ENCODE measurements at regions not wholly inside any gene's neighbourhood (a gene's known extent, or its start where the extent isn't known, plus 50 kb on each side); places are given as distances from the start of the nearest gene placed in this dataset.

DNA sequence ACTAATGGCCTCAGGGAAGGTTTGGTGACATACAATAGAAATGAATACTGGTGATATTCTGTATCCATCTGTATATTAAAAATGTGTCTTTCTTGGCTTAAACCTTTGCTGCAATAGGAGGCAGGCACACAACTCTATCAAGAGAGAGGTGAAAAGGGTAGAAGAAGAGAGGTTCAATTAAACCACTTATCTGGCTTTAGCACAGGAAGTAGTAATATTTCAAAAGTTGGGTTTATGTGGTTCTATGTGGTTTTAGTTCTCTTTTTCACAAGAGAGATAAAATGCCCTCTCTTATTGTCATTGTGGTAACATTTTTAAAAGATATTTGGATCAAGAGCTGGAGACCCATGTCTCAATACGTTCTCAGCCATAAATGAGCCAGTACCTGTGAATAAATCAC lies 146.2 kb upstream of the FNDC3A start:
- 0% methylated on average over 1 of the region's 1 CpG for WGBS (ENCODE audit: insufficient coverage, low coverage, missing lambda C conversion rate)
- in situ Hi-C loops (cut with MboI): no loop called here

More for the DNA sequence above, 146.2 kb upstream of the FNDC3A start:
- Histone ChIP-seq H3K36me3 (ENCODE audit: control insufficient read depth, insufficient read depth, low read length) (no peaks in the 10 kb centered on the region), H3K79me2 (ENCODE audit: control insufficient read depth, insufficient read depth, low read length) (no peaks in the 10 kb centered on the region), H3K4me1 (replicated peaks in 1 of 2; ENCODE audit: control insufficient read depth in 2 of 2, insufficient read depth in 2 of 2, low read length in 2 of 2) (no peaks in the 10 kb centered on the region), H3K27ac (ENCODE audit: extremely low read depth, low read depth, low read length) (no peak overlapping the region), H3K4me2 (ENCODE audit: insufficient read depth, low read length) (no peak overlapping the region), H3K27me3 (ENCODE audit: control insufficient read depth in 2 of 2, insufficient read depth in 2 of 2, low read length in 2 of 2) (no peaks in the 10 kb centered on the region), H4K20me1 (replicated peaks; ENCODE audit: control insufficient read depth, insufficient read depth, low read length) (no peaks in the 10 kb centered on the region), H3K9ac (ENCODE audit: insufficient read depth in 1 of 2, low read depth in 2 of 2, low read length in 2 of 2) (no peak overlapping the region), H3K9me1 (ENCODE audit: control insufficient read depth, insufficient read depth, low read length) (no peaks in the 10 kb centered on the region), H2AFZ (ENCODE audit: low read depth, low read length) (no peak overlapping the region), H3K9me3 (replicated peaks; ENCODE audit: control insufficient read depth, insufficient read depth, low read depth, low read length) (no peaks in the 10 kb centered on the region), H3K4me3 (no peak overlapping the region)
- CTCF ChIA-PET (ENCODE audit: low intra/inter-chr PET ratio): no interaction called here
- FAIRE-seq (no peak), DNase-seq (ENCODE audit: extremely low read depth in 1 of 4, low spot score in 3 of 4) (no peak), ATAC-seq (no peak)
- BruUV-seq (replicated peaks): no TSS peak
- POLR2A ChIA-PET: no interaction called here
- intact Hi-C loops (cut with micrococcal nuclease): no loop called here
- TF ChIP-seq NCOA1 (IDR thresholded peaks at IDR 0.05; ENCODE audit: low read depth) (no peak), EP300 (IDR thresholded peaks at IDR 0.05; ENCODE audit: low read length) (no peak), SRSF9 (IDR thresholded peaks at IDR 0.05; ENCODE audit: borderline replicate concordance, low read depth, low read length) (no peak), PML (IDR thresholded peaks at IDR 0.05; ENCODE audit: low read length) (no peak), SLC30A9 (CRISPR knock-in tag; IDR thresholded peaks at IDR 0.05) (no peak), NEUROD1 (IDR thresholded peaks at IDR 0.05; ENCODE audit: borderline replicate concordance, low read depth, low read length, partially characterized antibody) (no peak), BRD4 (IDR thresholded peaks at IDR 0.05) (no peak), DMBX1 (CRISPR knock-in tag; IDR thresholded peaks at IDR 0.05; ENCODE audit: borderline replicate concordance) (no peak)
- TF ChIP-seq, protein P1, sequence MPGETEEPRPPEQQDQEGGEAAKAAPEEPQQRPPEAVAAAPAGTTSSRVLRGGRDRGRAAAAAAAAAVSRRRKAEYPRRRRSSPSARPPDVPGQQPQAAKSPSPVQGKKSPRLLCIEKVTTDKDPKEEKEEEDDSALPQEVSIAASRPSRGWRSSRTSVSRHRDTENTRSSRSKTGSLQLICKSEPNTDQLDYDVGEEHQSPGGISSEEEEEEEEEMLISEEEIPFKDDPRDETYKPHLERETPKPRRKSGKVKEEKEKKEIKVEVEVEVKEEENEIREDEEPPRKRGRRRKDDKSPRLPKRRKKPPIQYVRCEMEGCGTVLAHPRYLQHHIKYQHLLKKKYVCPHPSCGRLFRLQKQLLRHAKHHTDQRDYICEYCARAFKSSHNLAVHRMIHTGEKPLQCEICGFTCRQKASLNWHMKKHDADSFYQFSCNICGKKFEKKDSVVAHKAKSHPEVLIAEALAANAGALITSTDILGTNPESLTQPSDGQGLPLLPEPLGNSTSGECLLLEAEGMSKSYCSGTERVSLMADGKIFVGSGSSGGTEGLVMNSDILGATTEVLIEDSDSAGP (CRISPR knock-in tag; IDR thresholded peaks at IDR 0.05): no peak
- TF ChIP-seq, protein P2, sequence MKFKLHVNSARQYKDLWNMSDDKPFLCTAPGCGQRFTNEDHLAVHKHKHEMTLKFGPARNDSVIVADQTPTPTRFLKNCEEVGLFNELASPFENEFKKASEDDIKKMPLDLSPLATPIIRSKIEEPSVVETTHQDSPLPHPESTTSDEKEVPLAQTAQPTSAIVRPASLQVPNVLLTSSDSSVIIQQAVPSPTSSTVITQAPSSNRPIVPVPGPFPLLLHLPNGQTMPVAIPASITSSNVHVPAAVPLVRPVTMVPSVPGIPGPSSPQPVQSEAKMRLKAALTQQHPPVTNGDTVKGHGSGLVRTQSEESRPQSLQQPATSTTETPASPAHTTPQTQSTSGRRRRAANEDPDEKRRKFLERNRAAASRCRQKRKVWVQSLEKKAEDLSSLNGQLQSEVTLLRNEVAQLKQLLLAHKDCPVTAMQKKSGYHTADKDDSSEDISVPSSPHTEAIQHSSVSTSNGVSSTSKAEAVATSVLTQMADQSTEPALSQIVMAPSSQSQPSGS (CRISPR knock-in tag; IDR thresholded peaks at IDR 0.05): no peak
- TF ChIP-seq, protein P3, sequence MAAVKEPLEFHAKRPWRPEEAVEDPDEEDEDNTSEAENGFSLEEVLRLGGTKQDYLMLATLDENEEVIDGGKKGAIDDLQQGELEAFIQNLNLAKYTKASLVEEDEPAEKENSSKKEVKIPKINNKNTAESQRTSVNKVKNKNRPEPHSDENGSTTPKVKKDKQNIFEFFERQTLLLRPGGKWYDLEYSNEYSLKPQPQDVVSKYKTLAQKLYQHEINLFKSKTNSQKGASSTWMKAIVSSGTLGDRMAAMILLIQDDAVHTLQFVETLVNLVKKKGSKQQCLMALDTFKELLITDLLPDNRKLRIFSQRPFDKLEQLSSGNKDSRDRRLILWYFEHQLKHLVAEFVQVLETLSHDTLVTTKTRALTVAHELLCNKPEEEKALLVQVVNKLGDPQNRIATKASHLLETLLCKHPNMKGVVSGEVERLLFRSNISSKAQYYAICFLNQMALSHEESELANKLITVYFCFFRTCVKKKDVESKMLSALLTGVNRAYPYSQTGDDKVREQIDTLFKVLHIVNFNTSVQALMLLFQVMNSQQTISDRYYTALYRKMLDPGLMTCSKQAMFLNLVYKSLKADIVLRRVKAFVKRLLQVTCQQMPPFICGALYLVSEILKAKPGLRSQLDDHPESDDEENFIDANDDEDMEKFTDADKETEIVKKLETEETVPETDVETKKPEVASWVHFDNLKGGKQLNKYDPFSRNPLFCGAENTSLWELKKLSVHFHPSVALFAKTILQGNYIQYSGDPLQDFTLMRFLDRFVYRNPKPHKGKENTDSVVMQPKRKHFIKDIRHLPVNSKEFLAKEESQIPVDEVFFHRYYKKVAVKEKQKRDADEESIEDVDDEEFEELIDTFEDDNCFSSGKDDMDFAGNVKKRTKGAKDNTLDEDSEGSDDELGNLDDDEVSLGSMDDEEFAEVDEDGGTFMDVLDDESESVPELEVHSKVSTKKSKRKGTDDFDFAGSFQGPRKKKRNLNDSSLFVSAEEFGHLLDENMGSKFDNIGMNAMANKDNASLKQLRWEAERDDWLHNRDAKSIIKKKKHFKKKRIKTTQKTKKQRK (IDR thresholded peaks at IDR 0.05; ENCODE audit: borderline replicate concordance, low read depth, low read length): no peak

Data from K562 (cell line).